NCI-H2196 treated with DMSO at 0.1 percent for 48 hours (cell line): ENCODE measurements at regions not wholly inside any gene's neighbourhood (a gene's known extent, or its start where the extent isn't known, plus 50 kb on each side); places are given as distances from the start of the nearest gene placed in this dataset.
"Not testable (repeated sequence)": the region's sequence is repeated elsewhere in the genome, so short reads cannot be mapped to it uniquely, and the experiment has no call there.

Source experiments
- DNase-seq: peaks from one replicate; lab custom pipeline; 2025; ENCODE audit not compliant: unreplicated experiment; lab: John Stamatoyannopoulos, UW

- no peak for DNase-seq
These were observed 142.5 kb downstream of the LCA5 start for GRCh38 chr6:79394690-79395089.

GRCh38 chr6:79392094-79392493 is 145.1 kb downstream of the LCA5 start:
- no peak for DNase-seq

GRCh38 chr6:79391480-79391879 is 145.8 kb downstream of the LCA5 start:
- no peak for DNase-seq

GRCh38 chr6:79385893-79386292 is 151.3 kb downstream of the LCA5 start:
- no peak for DNase-seq

GRCh38 chr6:79385333-79385732 is 150.9 kb upstream of the HMGN3 start:
- DNase-seq = no peak

GRCh38 chr6:79384845-79385244 is 150.4 kb upstream of the HMGN3 start:
- peak; percentile 86 for DNase-seq

GRCh38 chr6:79378957-79379356 is 144.5 kb upstream of the HMGN3 start:
- DNase-seq = no peak

GRCh38 chr6:79377888-79378348 is 143.4 kb upstream of the HMGN3 start:
- DNase-seq = no peak

- no peak for DNase-seq
These were observed 142.6 kb upstream of the HMGN3 start for GRCh38 chr6:79377047-79377446.

GRCh38 chr6:79375635-79376337 is 141.3 kb upstream of the HMGN3 start:
- DNase-seq = no peak

GRCh38 chr6:79374308-79374707 is 139.8 kb upstream of the HMGN3 start:
- no peak for DNase-seq

GRCh38 chr6:79373880-79374279 is 139.4 kb upstream of the HMGN3 start:
- DNase-seq = no peak

- no peak for DNase-seq
These were observed 138.8 kb upstream of the HMGN3 start for GRCh38 chr6:79373246-79373645.

GRCh38 chr6:79372757-79373156 is 138.3 kb upstream of the HMGN3 start:
- DNase-seq = no peak

GRCh38 chr6:79369026-79369425 is 134.5 kb upstream of the HMGN3 start:
- no peak for DNase-seq

GRCh38 chr6:79363441-79363840 is 129.0 kb upstream of the HMGN3 start:
- not testable (repeated sequence) for DNase-seq

GRCh38 chr6:79361074-79361473 is 126.6 kb upstream of the HMGN3 start:
- not testable (repeated sequence) for DNase-seq

- DNase-seq = no peak
These were observed 118.7 kb upstream of the HMGN3 start for GRCh38 chr6:79353226-79353625.

GRCh38 chr6:79338493-79338892 is 104.0 kb upstream of the HMGN3 start:
- no peak for DNase-seq

GRCh38 chr6:79335133-79335674 is 100.7 kb upstream of the HMGN3 start:
- no peak for DNase-seq

- DNase-seq = no peak
These were observed 100.2 kb upstream of the HMGN3 start for GRCh38 chr6:79334674-79335073.

- DNase-seq = no peak
These were observed 96.2 kb upstream of the HMGN3 start for GRCh38 chr6:79330704-79331103.

GRCh38 chr6:79313254-79313653 is 78.8 kb upstream of the HMGN3 start:
- no peak for DNase-seq
